ENCODE measurements at regions not wholly inside any gene's neighbourhood (a gene's known extent, or its start where the extent isn't known, plus 50 kb on each side); places are given as distances from the start of the nearest gene placed in this dataset.

GRCh38 chr10:3524086-3524960 is 260.7 kb downstream of the KLF6 start:
- DNase-seq = no peak

GRCh38 chr10:3523309-3524050 is 261.5 kb downstream of the KLF6 start:
- DNase-seq = no peak

- DNase-seq = peak in 1 of 51 donors; percentile 10
These were observed 268.1 kb downstream of the KLF6 start for GRCh38 chr10:3516923-3517255.

GRCh38 chr10:3516234-3516922 is 268.6 kb downstream of the KLF6 start:
- peak in 2 of 51 donors; percentile 11 to 13 for DNase-seq

- DNase-seq = no peak
These were observed 270.3 kb downstream of the KLF6 start for GRCh38 chr10:3514691-3515090.

GRCh38 chr10:3512263-3512662 is 272.7 kb downstream of the KLF6 start:
- DNase-seq = no peak

GRCh38 chr10:3511483-3511882 is 273.5 kb downstream of the KLF6 start:
- DNase-seq = no peak

GRCh38 chr10:3510741-3511140 is 274.3 kb downstream of the KLF6 start:
- DNase-seq = no peak

- no peak for DNase-seq
These were observed 275.7 kb downstream of the KLF6 start for GRCh38 chr10:3509355-3509754.

GRCh38 chr10:3503299-3503698 is 281.7 kb downstream of the KLF6 start:
- DNase-seq = no peak

- DNase-seq = no peak
These were observed 282.3 kb downstream of the KLF6 start for GRCh38 chr10:3502673-3503072.

- DNase-seq = peak in 44 of 51 donors; percentile 10 to 85 (median 63)
These were observed 284.6 kb downstream of the KLF6 start for GRCh38 chr10:3500408-3500856.

GRCh38 chr10:3499120-3499519 is 285.9 kb downstream of the KLF6 start:
- DNase-seq = no peak

- no peak for DNase-seq
These were observed 287.4 kb downstream of the KLF6 start for GRCh38 chr10:3497581-3497980.

GRCh38 chr10:3496138-3496537 is 288.9 kb downstream of the KLF6 start:
- DNase-seq = no peak

GRCh38 chr10:3495281-3495680 is 289.7 kb downstream of the KLF6 start:
- DNase-seq = no peak

- DNase-seq = no peak
These were observed 290.2 kb downstream of the KLF6 start for GRCh38 chr10:3494838-3495230.

- no peak for DNase-seq
These were observed 290.7 kb downstream of the KLF6 start for GRCh38 chr10:3494131-3494837.

- no peak for DNase-seq
These were observed 291.4 kb downstream of the KLF6 start for GRCh38 chr10:3493621-3494020.

- no peak for DNase-seq
These were observed 293.4 kb downstream of the KLF6 start for GRCh38 chr10:3491571-3491970.

GRCh38 chr10:3487228-3487627 is 297.8 kb downstream of the KLF6 start:
- DNase-seq = no peak

All from hypothalamus (tissue), 51 donors.